Activated gamma-delta T cell (primary cell): ENCODE measurements at regions not wholly inside any gene's neighbourhood (a gene's known extent, or its start where the extent isn't known, plus 50 kb on each side); places are given as distances from the start of the nearest gene placed in this dataset.
"Not testable (repeated sequence)": the region's sequence is repeated elsewhere in the genome, so short reads cannot be mapped to it uniquely, and the experiment has no call there.

ENCODE experiments used
- DNase-seq: peaks from one replicate; lab custom pipeline; 2025; lab: John Stamatoyannopoulos, UW

- DNase-seq, result no peak
Observed at GRCh38 chr6:16824845-16825685, 63.8 kb upstream of the ATXN1 start.

GRCh38 chr6:16823718-16824352 is 62.6 kb upstream of the ATXN1 start:
- no peak for DNase-seq

DNA sequence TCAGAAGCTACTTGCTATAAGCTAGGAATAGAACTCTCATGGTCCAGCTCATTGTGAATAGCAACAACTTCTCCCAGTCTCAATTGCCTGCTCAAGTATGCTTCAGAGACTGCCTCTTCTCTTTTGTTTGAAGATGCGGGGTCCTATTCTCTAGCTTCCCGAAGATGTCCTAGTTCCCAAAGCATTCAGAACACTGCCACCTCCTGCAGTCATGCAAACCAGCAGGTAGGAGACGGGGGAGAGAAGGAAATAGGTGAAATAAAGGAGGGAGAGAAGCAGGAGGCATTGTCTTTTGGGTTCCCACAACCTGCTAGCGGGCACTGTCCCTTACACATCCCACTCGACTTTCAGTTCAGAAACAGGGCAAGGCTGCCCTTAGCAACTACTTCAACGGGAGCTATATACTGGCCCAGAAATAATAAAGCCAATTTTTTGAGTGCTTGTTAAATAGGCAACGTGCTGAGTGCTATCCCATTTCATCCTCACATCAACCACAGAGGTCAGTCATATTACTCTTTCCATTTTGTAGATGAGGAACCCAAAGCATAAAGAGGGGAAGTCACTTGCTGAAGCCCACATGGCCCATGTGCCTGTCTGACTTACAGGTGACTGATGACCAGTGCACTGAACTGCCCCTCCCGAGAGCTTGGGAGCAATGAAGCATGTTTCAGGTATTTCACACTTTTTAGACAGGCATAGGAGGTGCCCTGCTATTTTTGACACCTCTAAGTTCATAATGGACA is 61.9 kb upstream of the ATXN1 start:
- no peak for DNase-seq

DNA sequence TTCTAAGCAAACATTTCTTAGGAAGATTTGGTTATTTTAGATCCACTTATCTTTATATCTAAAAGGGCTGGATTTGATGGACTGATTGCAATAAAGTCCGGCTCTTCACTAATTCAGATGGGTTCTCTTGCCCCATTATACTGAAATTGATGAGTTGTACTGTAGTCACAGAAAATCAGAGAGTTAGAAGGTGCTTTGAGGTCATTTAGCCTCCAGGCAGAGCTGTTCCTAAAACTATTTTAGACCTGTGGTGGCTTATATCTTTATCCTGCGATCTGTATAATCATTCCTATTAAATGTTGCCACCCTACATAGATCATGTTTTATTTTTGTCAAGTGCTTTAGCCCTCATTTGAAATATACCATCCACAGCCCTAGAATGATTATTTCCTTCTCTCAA is 61.3 kb upstream of the ATXN1 start:
- DNase-seq, result no peak

GRCh38 chr6:16821834-16822264 is 60.6 kb upstream of the ATXN1 start:
- no peak for DNase-seq

DNA sequence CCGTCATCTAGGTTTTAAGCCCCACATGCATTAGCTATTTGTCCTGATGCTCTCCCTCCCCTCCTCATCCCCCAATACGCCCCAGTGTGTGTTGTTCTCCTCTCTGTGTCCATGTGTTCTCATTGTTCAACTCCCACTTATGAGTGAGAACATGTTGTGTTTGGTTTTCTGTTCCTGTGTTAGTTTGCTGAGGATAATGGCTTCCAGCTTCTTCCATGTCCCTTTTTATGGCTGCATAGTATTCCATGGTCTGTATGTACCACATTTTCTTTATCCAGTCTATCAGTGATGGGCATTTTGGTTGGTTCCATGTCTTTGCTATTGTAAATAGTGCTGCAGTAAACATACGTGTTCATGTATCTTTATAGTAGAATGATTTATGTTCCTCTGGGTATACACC is 59.0 kb upstream of the ATXN1 start:
- DNase-seq, result not testable (repeated sequence)

- no peak for DNase-seq
Observed at GRCh38 chr6:16819752-16820151, 58.5 kb upstream of the ATXN1 start.

GRCh38 chr6:16818992-16819626 is 57.8 kb upstream of the ATXN1 start:
- no peak for DNase-seq

GRCh38 chr6:16817594-16817993 is 56.3 kb upstream of the ATXN1 start:
- no peak for DNase-seq

DNA sequence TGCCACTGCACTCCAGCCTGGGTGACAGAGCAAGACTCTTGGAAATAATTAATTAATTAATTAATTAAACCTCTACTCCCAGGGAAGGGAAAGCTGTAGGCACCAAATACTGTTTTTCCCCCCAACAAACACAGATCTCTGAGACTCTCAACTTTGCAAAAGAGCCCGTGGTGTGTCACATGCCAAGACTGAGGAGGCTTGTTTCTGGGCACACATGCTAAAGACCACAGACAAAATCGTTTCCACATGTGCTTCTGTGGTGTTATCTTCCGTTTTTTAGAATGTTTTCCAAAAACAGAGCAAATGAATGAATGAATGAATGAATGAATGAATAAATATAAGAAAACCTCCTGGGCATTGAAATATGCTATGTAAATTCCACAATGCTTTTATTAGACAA is 55.6 kb upstream of the ATXN1 start:
- no peak for DNase-seq

- DNase-seq, result no peak
Observed at GRCh38 chr6:16812993-16813392, 51.7 kb upstream of the ATXN1 start.

DNA sequence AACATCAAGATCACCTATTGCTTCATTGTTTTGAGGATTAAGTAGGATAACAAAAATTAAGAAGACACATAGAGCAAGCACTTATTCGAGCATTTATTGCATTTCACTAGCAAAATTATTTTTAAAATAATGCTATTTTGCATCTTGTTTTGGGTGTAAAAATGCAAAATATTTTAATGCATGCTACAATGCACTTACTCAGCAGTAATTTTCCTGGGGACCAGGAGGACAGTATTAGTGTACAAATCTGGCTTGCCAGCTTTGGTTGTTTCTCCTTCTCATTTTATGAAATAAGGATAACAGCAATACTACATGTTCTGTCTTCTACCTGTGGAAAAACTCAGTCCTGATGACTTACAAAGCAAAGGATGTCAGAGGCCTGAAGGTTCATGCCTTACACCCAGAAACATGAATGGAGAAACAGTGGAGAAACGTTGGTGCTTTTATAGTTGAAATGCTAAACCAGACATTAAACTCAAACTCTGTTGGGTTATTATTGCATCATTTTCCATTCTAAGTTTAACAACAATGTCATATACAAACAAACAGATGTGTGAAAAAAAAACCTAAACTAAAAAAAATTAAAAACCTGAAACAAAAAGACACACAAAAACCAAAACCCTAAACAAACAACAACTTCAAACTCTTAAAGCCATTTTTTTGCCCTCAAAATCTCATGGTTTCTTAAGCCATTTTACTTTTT is 50.2 kb upstream of the ATXN1 start:
- DNase-seq, result no peak
